Right lobe of liver (tissue), 4 donors: ENCODE measurements at regions not wholly inside any gene's neighbourhood (a gene's known extent, or its start where the extent isn't known, plus 50 kb on each side); places are given as distances from the start of the nearest gene placed in this dataset.

Experiments
- CTCF ChIP-seq, 4 donors: fragments of 200-600 bp in 3 of 4; fragments of 450-650 bp in 1 of 4; IDR thresholded peaks; one replicate each; pipeline versions ENCODE4 v1.5.1 to v1.8.0; 2016 to 2022; ENCODE audit warnings: antibody characterized with exemption in 4 of 4, mild to moderate bottlenecking in 2 of 4
- POLR2A ChIP-seq: fragments of 450-650 bp; IDR thresholded peaks from one replicate; pipeline ENCODE4 v1.6.1; 2017; ENCODE audit warnings: antibody characterized with exemption, mild to moderate bottlenecking
- donor health status: DM: no; HTN: no; CAD: no.
- donor health status: DM: no; HTN: no; CAD: no.
- donor health status: DM: no; HTN: yes; CAD: no.

- TF ChIP-seq CTCF (IDR thresholded peaks at IDR 0.05) (no peak), POLR2A (no peak)
Observed at GRCh38 chr19:30622276-30622675, 250.1 kb downstream of the ZNF536 start.
